ENCODE measurements at regions not wholly inside any gene's neighbourhood (a gene's known extent, or its start where the extent isn't known, plus 50 kb on each side); places are given as distances from the start of the nearest gene placed in this dataset. TPM values are rescaled to one million over a fixed set of nuclear protein-coding genes. Genes with fewer than 3 reads are reported as not detected.

DNA sequence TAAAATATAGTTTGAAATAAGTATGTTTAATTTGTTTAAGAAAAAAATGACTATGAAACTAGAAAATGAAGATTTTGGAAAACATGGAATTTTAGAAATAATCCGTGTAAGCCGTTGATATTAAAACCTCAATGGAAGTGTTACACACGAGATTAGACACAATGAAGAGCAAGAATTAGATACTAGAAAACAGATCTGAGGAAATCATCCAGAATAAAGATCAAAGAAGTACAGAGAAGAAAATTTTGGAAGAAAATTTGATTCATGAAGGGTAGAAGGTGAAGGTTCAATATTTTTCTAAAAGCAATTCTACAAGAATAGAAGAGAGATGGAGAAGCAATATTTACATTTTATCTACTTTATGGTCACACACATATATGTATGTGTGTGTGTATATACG, 52.5 kb upstream of the SATB1 start:
- H2AFZ ChIP-seq (ENCODE audit: low read length): no peak overlapping the region
- intact Hi-C loops (cut with micrococcal nuclease; ENCODE audit: unreplicated experiment): no loop called here
- H3K4me1 ChIP-seq (ENCODE audit: insufficient read depth, low read length, poor library complexity, severe bottlenecking): peaks cover 10% of the 10 kb centered on the region
- no peak for TF ChIP-seq EZH2phosphoT487 (IDR thresholded peaks at IDR 0.05; ENCODE audit: borderline replicate concordance, low read depth, low read length)
- TF ChIP-seq, protein P1, sequence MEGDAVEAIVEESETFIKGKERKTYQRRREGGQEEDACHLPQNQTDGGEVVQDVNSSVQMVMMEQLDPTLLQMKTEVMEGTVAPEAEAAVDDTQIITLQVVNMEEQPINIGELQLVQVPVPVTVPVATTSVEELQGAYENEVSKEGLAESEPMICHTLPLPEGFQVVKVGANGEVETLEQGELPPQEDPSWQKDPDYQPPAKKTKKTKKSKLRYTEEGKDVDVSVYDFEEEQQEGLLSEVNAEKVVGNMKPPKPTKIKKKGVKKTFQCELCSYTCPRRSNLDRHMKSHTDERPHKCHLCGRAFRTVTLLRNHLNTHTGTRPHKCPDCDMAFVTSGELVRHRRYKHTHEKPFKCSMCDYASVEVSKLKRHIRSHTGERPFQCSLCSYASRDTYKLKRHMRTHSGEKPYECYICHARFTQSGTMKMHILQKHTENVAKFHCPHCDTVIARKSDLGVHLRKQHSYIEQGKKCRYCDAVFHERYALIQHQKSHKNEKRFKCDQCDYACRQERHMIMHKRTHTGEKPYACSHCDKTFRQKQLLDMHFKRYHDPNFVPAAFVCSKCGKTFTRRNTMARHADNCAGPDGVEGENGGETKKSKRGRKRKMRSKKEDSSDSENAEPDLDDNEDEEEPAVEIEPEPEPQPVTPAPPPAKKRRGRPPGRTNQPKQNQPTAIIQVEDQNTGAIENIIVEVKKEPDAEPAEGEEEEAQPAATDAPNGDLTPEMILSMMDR (conservative IDR thresholded peaks at IDR 0.05; ENCODE audit: low read length): no peak
- no peak for DNase-seq (ENCODE audit: low spot score)
- H3K9me3 ChIP-seq (ENCODE audit: low read length): no peaks in the 10 kb centered on the region
- H3K36me3 ChIP-seq (ENCODE audit: insufficient read depth, low read length): no peaks in the 10 kb centered on the region
- CTCF ChIA-PET (ENCODE audit: unreplicated experiment): no interaction called here
- H3K4me2 ChIP-seq (ENCODE audit: low read length): no peak overlapping the region
- BruUV-seq (replicated peaks): no TSS peak
- no peaks in the 10 kb centered on the region; the same call in 1 of the 2 replicates for H3K9me2 ChIP-seq (ENCODE audit: insufficient read depth, low read length)
- H4K20me1 ChIP-seq (ENCODE audit: insufficient read depth, low read length): no peaks in the 10 kb centered on the region
- POLR2A ChIA-PET: no interaction called here
- no peak overlapping the region for H3K4me3 ChIP-seq (ENCODE audit: low read depth, low read length, poor library complexity, severe bottlenecking)
- no peak overlapping the region for H3K27ac ChIP-seq (ENCODE audit: low read depth, low read length, poor library complexity, severe bottlenecking)
- H3K79me2 ChIP-seq (ENCODE audit: insufficient read depth, low read depth, low read length): no peaks in the 10 kb centered on the region

Small RNA genes in the stretch of these regions (small RNA-seq; reads per million reads assigned to genes)
- not detected for gene RNU6-138P

All from OCI-LY7 (cell line).